NCI-H1436 treated with DMSO at 0.1 percent for 48 hours (cell line): ENCODE measurements at regions not wholly inside any gene's neighbourhood (a gene's known extent, or its start where the extent isn't known, plus 50 kb on each side); places are given as distances from the start of the nearest gene placed in this dataset.

ENCODE experiments used
- DNase-seq: peaks from one replicate; lab custom pipeline; 2025; lab: John Stamatoyannopoulos, UW

GRCh38 chr10:57874810-57875209, 392.9 kb downstream of the IPMK start:
- no peak for DNase-seq

- DNase-seq, result no peak
These were observed 400.5 kb downstream of the IPMK start for GRCh38 chr10:57867241-57867640.

- no peak for DNase-seq
These were observed 402.7 kb downstream of the IPMK start for GRCh38 chr10:57864765-57865680.

- no peak for DNase-seq
These were observed 417.9 kb downstream of the IPMK start for GRCh38 chr10:57849691-57850357.

GRCh38 chr10:57846307-57847065, 421.2 kb downstream of the IPMK start:
- DNase-seq, result no peak

- no peak for DNase-seq
These were observed 423.2 kb downstream of the IPMK start for GRCh38 chr10:57844387-57844998.

- no peak for DNase-seq
These were observed 436.7 kb downstream of the IPMK start for GRCh38 chr10:57830877-57831560.

- DNase-seq, result no peak
These were observed 442.7 kb downstream of the IPMK start for GRCh38 chr10:57825015-57825414.

- no peak for DNase-seq
These were observed 444.3 kb downstream of the IPMK start for GRCh38 chr10:57823398-57823797.

GRCh38 chr10:57822965-57823364, 444.7 kb downstream of the IPMK start:
- no peak for DNase-seq

GRCh38 chr10:57818522-57818921, 449.2 kb downstream of the IPMK start:
- DNase-seq, result no peak

- no peak for DNase-seq
These were observed 450.0 kb downstream of the IPMK start for GRCh38 chr10:57817741-57818140.

GRCh38 chr10:57815949-57816348, 451.7 kb downstream of the IPMK start:
- DNase-seq, result no peak

- DNase-seq, result no peak
These were observed 457.7 kb downstream of the IPMK start for GRCh38 chr10:57809961-57810360.

- DNase-seq, result no peak
These were observed 459.8 kb downstream of the IPMK start for GRCh38 chr10:57807906-57808305.

GRCh38 chr10:57806675-57807074, 461.0 kb downstream of the IPMK start:
- DNase-seq, result no peak

- DNase-seq, result no peak
These were observed 468.1 kb downstream of the IPMK start for GRCh38 chr10:57799625-57800024.

- no peak for DNase-seq
These were observed 468.9 kb downstream of the IPMK start for GRCh38 chr10:57798830-57799229.

- no peak for DNase-seq
These were observed 476.1 kb downstream of the IPMK start for GRCh38 chr10:57791546-57791945.

GRCh38 chr10:57790703-57791102, 477.0 kb downstream of the IPMK start:
- DNase-seq, result no peak

GRCh38 chr10:57788117-57788516, 479.6 kb downstream of the IPMK start:
- no peak for DNase-seq
